Ishikawa (cell line): ENCODE measurements at regions not wholly inside any gene's neighbourhood (a gene's known extent, or its start where the extent isn't known, plus 50 kb on each side); places are given as distances from the start of the nearest gene placed in this dataset.

Experiments
- MAX ChIP-seq: IDR thresholded peaks from 2 replicates; pipeline ENCODE4 v1.6.1; 2012
- RAD21 ChIP-seq: IDR thresholded peaks from 2 replicates; pipeline ENCODE4 v1.6.1; 2012; ENCODE audit warnings: low read depth
- TCF12 ChIP-seq: IDR thresholded peaks from 2 replicates; pipeline ENCODE4 v1.6.1; 2012; ENCODE audit warnings: low read depth
- ZBTB7A ChIP-seq: IDR thresholded peaks from 2 replicates; pipeline ENCODE4 v1.6.1; 2012; ENCODE audit warnings: low read depth
- TF ChIP-seq, protein P1 (sequence below): IDR thresholded peaks from 2 replicates; pipeline ENCODE4 v1.6.1; 2012; ENCODE audit warnings: low read depth, mild to moderate bottlenecking

GRCh38 chr6:176766-177165 lies 115.5 kb upstream of the DUSP22 start:
- TF ChIP-seq TCF12 (no peak), MAX (no peak), RAD21 (no peak), ZBTB7A (no peak)
- TF ChIP-seq, protein P1, sequence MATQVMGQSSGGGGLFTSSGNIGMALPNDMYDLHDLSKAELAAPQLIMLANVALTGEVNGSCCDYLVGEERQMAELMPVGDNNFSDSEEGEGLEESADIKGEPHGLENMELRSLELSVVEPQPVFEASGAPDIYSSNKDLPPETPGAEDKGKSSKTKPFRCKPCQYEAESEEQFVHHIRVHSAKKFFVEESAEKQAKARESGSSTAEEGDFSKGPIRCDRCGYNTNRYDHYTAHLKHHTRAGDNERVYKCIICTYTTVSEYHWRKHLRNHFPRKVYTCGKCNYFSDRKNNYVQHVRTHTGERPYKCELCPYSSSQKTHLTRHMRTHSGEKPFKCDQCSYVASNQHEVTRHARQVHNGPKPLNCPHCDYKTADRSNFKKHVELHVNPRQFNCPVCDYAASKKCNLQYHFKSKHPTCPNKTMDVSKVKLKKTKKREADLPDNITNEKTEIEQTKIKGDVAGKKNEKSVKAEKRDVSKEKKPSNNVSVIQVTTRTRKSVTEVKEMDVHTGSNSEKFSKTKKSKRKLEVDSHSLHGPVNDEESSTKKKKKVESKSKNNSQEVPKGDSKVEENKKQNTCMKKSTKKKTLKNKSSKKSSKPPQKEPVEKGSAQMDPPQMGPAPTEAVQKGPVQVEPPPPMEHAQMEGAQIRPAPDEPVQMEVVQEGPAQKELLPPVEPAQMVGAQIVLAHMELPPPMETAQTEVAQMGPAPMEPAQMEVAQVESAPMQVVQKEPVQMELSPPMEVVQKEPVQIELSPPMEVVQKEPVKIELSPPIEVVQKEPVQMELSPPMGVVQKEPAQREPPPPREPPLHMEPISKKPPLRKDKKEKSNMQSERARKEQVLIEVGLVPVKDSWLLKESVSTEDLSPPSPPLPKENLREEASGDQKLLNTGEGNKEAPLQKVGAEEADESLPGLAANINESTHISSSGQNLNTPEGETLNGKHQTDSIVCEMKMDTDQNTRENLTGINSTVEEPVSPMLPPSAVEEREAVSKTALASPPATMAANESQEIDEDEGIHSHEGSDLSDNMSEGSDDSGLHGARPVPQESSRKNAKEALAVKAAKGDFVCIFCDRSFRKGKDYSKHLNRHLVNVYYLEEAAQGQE: no peak
